Neural cell (in vitro differentiated cells): ENCODE measurements at regions not wholly inside any gene's neighbourhood (a gene's known extent, or its start where the extent isn't known, plus 50 kb on each side); places are given as distances from the start of the nearest gene placed in this dataset.

Source experiments
- EZH2 ChIP-seq: fragments of 200-600, 300-800 bp; shearing (Covaris generic), sonication (generic); IDR thresholded peaks from 2 replicates; pipeline ENCODE4 v1.6.1; 2014; ENCODE audit warnings: antibody characterized with exemption, low read length, borderline replicate concordance, mild to moderate bottlenecking; ENCODE audit not compliant: insufficient read depth, poor library complexity, severe bottlenecking
- POLR2AphosphoS5 ChIP-seq: IDR thresholded peaks from 2 replicates; pipeline ENCODE4 v1.6.1; 2012
- SMC3 ChIP-seq: fragments of 450-650 bp; conservative IDR thresholded peaks from 2 replicates; pipeline ENCODE4 v1.6.1; 2014; ENCODE audit warnings: antibody characterized with exemption, mild to moderate bottlenecking, moderate library complexity; ENCODE audit not compliant: poor library complexity
- TAF1 ChIP-seq: IDR thresholded peaks from 2 replicates; pipeline ENCODE4 v1.6.1; 2012; ENCODE audit warnings: low read depth
- TF ChIP-seq, protein P1 (sequence below): fragments of 450-650 bp; IDR thresholded peaks from 2 replicates; pipeline ENCODE4 v1.5.1; 2014; ENCODE audit warnings: antibody characterized with exemption, mild to moderate bottlenecking, moderate library complexity; ENCODE audit not compliant: poor library complexity, severe bottlenecking
- TF ChIP-seq, protein P2 (sequence below): IDR thresholded peaks from 2 replicates; pipeline ENCODE4 v1.6.1; 2012; ENCODE audit warnings: borderline replicate concordance

DNA sequence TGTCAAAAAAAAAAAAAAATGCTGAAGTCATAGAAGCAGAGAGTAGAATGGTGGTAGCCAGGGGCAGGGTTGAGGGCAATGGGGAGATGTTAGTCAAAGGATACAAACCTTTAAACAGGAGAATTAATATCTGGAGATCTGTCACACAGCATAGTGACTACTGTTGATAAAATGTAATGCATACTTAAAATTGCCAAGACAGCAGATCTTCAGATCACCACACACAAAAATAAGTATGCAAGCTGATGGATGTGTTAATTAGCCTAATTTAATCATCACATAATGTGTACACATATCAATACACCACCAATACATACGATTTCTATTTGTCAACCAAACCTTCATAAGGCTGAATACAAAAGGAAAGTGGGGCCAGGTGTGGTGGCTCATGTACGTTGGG, 83.5 kb upstream of the PHACTR3 start:
- TF ChIP-seq EZH2, result no peak
- TF ChIP-seq, protein P1, sequence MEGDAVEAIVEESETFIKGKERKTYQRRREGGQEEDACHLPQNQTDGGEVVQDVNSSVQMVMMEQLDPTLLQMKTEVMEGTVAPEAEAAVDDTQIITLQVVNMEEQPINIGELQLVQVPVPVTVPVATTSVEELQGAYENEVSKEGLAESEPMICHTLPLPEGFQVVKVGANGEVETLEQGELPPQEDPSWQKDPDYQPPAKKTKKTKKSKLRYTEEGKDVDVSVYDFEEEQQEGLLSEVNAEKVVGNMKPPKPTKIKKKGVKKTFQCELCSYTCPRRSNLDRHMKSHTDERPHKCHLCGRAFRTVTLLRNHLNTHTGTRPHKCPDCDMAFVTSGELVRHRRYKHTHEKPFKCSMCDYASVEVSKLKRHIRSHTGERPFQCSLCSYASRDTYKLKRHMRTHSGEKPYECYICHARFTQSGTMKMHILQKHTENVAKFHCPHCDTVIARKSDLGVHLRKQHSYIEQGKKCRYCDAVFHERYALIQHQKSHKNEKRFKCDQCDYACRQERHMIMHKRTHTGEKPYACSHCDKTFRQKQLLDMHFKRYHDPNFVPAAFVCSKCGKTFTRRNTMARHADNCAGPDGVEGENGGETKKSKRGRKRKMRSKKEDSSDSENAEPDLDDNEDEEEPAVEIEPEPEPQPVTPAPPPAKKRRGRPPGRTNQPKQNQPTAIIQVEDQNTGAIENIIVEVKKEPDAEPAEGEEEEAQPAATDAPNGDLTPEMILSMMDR, result no peak
- TF ChIP-seq SMC3, result no peak
- no peak for TF ChIP-seq TAF1
- TF ChIP-seq POLR2AphosphoS5, result no peak
- TF ChIP-seq, protein P2, sequence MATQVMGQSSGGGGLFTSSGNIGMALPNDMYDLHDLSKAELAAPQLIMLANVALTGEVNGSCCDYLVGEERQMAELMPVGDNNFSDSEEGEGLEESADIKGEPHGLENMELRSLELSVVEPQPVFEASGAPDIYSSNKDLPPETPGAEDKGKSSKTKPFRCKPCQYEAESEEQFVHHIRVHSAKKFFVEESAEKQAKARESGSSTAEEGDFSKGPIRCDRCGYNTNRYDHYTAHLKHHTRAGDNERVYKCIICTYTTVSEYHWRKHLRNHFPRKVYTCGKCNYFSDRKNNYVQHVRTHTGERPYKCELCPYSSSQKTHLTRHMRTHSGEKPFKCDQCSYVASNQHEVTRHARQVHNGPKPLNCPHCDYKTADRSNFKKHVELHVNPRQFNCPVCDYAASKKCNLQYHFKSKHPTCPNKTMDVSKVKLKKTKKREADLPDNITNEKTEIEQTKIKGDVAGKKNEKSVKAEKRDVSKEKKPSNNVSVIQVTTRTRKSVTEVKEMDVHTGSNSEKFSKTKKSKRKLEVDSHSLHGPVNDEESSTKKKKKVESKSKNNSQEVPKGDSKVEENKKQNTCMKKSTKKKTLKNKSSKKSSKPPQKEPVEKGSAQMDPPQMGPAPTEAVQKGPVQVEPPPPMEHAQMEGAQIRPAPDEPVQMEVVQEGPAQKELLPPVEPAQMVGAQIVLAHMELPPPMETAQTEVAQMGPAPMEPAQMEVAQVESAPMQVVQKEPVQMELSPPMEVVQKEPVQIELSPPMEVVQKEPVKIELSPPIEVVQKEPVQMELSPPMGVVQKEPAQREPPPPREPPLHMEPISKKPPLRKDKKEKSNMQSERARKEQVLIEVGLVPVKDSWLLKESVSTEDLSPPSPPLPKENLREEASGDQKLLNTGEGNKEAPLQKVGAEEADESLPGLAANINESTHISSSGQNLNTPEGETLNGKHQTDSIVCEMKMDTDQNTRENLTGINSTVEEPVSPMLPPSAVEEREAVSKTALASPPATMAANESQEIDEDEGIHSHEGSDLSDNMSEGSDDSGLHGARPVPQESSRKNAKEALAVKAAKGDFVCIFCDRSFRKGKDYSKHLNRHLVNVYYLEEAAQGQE, result no peak
